Heart left ventricle (tissue), 16 donors: ENCODE measurements at regions not wholly inside any gene's neighbourhood (a gene's known extent, or its start where the extent isn't known, plus 50 kb on each side); places are given as distances from the start of the nearest gene placed in this dataset.

Experiments used
- ATAC-seq, 4 donors: fragments of 200-7000 bp; cut with Tn5 transposase; one replicate each; pipeline ENCODE4 v1.9.1; 2020 to 2022; ENCODE audit warnings: moderate library complexity in 4 of 4, mild to moderate bottlenecking in 3 of 4, moderate number of reproducible peaks in 1 of 4
- DNase-seq, 5 donors: peaks; one replicate each; pipeline ENCODE4 v3.0.0-alpha.2; 2020
- H3K27ac ChIP-seq, 12 donors: fragments of 200-600 bp; sonication (generic) in 4 of 12; one replicate each; pipeline versions ENCODE4 v1.5.0 to v1.8.0; 2016 to 2022; ENCODE audit warnings: mild to moderate bottlenecking in 2 of 12
- H3K27me3 ChIP-seq, 9 donors: fragments of 200-600 bp; sonication (generic) in 2 of 9; one replicate each; pipeline versions ENCODE4 v1.5.1 to v1.8.0; 2016 to 2022; ENCODE audit warnings: mild to moderate bottlenecking in 3 of 9
- H3K36me3 ChIP-seq, 9 donors: fragments of 200-600 bp; sonication (generic) in 2 of 9; one replicate each; pipeline versions ENCODE4 v1.5.0 to v1.8.0; 2018 to 2022; ENCODE audit warnings: mild to moderate bottlenecking in 2 of 9
- H3K4me1 ChIP-seq, 12 donors: fragments of 200-600 bp; sonication (generic) in 4 of 12; one replicate each; pipeline versions ENCODE4 v1.5.0 to v1.8.0; 2016 to 2022; ENCODE audit warnings: mild to moderate bottlenecking in 3 of 12
- H3K4me3 ChIP-seq, 12 donors: fragments of 200-600 bp; sonication (generic) in 4 of 12; one replicate each; pipeline versions ENCODE4 v1.5.0 to v1.8.0; 2017 to 2022; ENCODE audit warnings: mild to moderate bottlenecking in 9 of 12, moderate library complexity in 4 of 12
- H3K9me3 ChIP-seq, 12 donors: fragments of 200-600 bp; sonication (generic) in 4 of 12; one replicate each; pipeline versions ENCODE4 v1.5.0 to v1.8.0; 2016 to 2022; ENCODE audit warnings: mild to moderate bottlenecking in 1 of 12
- CTCF ChIP-seq, 12 donors: fragments of 200-600 bp; sonication (generic) in 4 of 12; IDR thresholded peaks; one replicate each; pipeline versions ENCODE4 v1.5.0 to v1.8.0; 2018 to 2022; ENCODE audit warnings: antibody characterized with exemption in 12 of 12, mild to moderate bottlenecking in 5 of 12
- POLR2A ChIP-seq, 2 donors: fragments of 450-650 bp; IDR thresholded peaks; one replicate each; pipeline ENCODE4 v1.6.1; 2017; ENCODE audit warnings: antibody characterized with exemption in 2 of 2, mild to moderate bottlenecking in 2 of 2, moderate library complexity in 2 of 2
- WGBS, 4 donors: extraction: QIAGEN DNeasy Blood & Tissue Kit in 2 of 4; methylation state at CpG; one replicate each; pipeline versions ENCODE4 v1.1.5 to v1.1.7; 2013 to 2018; 5-methylcytosine and 5-hydroxymethylcytosine counted together
- intact Hi-C, 10 donors: fragments of 100-400 bp; cut with DNase I; formaldehyde crosslinking; loops; one replicate each; pipeline versions ENCODE4 v1.11.1 to v1.14.2; 2022
- donor health status: ischemic (EF 13 %, LVEDD 7.1; RV severe dilation, severe dysfunction).
- donor health status: healthy with polysubstance abuse.
- donor health status: DM: no; HTN: yes; CAD: no.
- donor health status: DM: no; HTN: no; CAD: no.
- donor health status: ischemic (EF 25% LVEDD 6.9; RV normal size, moderate dysfunction).
- donor health status: ischemic (EF 25% LVEDD 5.7; RV mildly dilated, moderate dysfunction).
- donor health status: healthy.
- donor health status: DM: yes; HTN: yes; CAD: no.
- donor health status: ischemic (EF 35%, LVEDD 5.7; RV mildly dilated, moderate dysfunction).
- donor health status: nonischemic (EF 11% LVEDD 7.7; RV severe dilation, severe dysfunction).
- donor health status: DM: yes; HTN: yes; CAD: no.
- donor health status: PGD.
- donor health status: ischemic (EF 29% LVEDD 5.4; RV normal size, mild dysfunction).
- donor health status: nonischemic (EF 23%, LVEDD 6.1; RV moderate dilation, normal function).

GRCh38 chr11:127362754-127363308 lies 362.3 kb upstream of the KIRREL3 start:
- Histone ChIP-seq H3K36me3 (no peaks in the 10 kb centered on the region), H3K9me3 (no peaks in the 10 kb centered on the region), H3K4me1 (no peaks in the 10 kb centered on the region), H3K27me3 (peaks cover 0 to 15% (median 0%) of the 10 kb centered on the region in 9 donors), H3K27ac (no peak overlapping the region), H3K4me3 (no peak overlapping the region)
- DNase-seq: no peak
- 87 to 90% (median 88%) methylated on average over 14 of the region's 14 CpGs for WGBS, 4 donors
- ATAC-seq: no peak
- no peak for TF ChIP-seq CTCF (IDR thresholded peaks at IDR 0.05)
- no peak for TF ChIP-seq POLR2A (IDR thresholded peaks at IDR 0.05)
- intact Hi-C loops: no loop called here

GRCh38 chr11:127358160-127358559 lies 357.6 kb upstream of the KIRREL3 start:
- TF ChIP-seq POLR2A (IDR thresholded peaks at IDR 0.05) (no peak), CTCF (IDR thresholded peaks at IDR 0.05) (no peak)
- ATAC-seq (no peak), DNase-seq (no peak)
- intact Hi-C loops: no loop called here
- Histone ChIP-seq H3K27ac (no peak overlapping the region), H3K4me1 (no peaks in the 10 kb centered on the region), H3K27me3 (peaks cover 0 to 11% (median 0%) of the 10 kb centered on the region in 9 donors), H3K9me3 (no peaks in the 10 kb centered on the region), H3K36me3 (no peaks in the 10 kb centered on the region), H3K4me3 (no peak overlapping the region)
- 79 to 83% (median 81%) methylated on average over 7 of the region's 7 CpGs for WGBS, 4 donors

GRCh38 chr11:127350476-127350875 lies 349.9 kb upstream of the KIRREL3 start:
- Histone ChIP-seq H3K27ac (no peak overlapping the region), H3K4me3 (no peak overlapping the region), H3K36me3 (no peaks in the 10 kb centered on the region), H3K27me3 (no peaks in the 10 kb centered on the region), H3K4me1 (no peaks in the 10 kb centered on the region), H3K9me3 (peaks cover 0 to 12% (median 0%) of the 10 kb centered on the region in 12 donors)
- intact Hi-C loops: no loop called here
- TF ChIP-seq CTCF (IDR thresholded peaks at IDR 0.05) (no peak), POLR2A (IDR thresholded peaks at IDR 0.05) (no peak)
- no peak for DNase-seq
- ATAC-seq: no peak
- 79 to 82% (median 81%) methylated on average over 3 of the region's 3 CpGs for WGBS, 4 donors

GRCh38 chr11:127345819-127346459 lies 345.4 kb upstream of the KIRREL3 start:
- WGBS, 4 donors: 28 to 43% (median 33%) methylated on average over 12 of the region's 12 CpGs
- H3K27me3 ChIP-seq: peaks cover 0 to 4% (median 0%) of the 10 kb centered on the region in 9 donors
- no peaks in the 10 kb centered on the region for H3K4me1 ChIP-seq
- peaks cover 0 to 12% (median 0%) of the 10 kb centered on the region in 12 donors for H3K9me3 ChIP-seq
- DNase-seq (peak in 3 of 5 donors; percentile 7 to 32 (median 19)), ATAC-seq (no peak)
- intact Hi-C loops: loop anchor here in 9 of 10 donors (2.0 to 10.0 kb wide), 9 partner anchors 341 to 1041 kb away; partner anchors contain the start of genes KIRREL3 (in 2 of the 9) and DCPS (in 1 of the 9)
- TF ChIP-seq CTCF (IDR thresholded peaks at IDR 0.05): peak; percentile 55 to 82 (median 74)
- TF ChIP-seq POLR2A (IDR thresholded peaks at IDR 0.05): no peak
- no peak overlapping the region for H3K27ac ChIP-seq
- H3K36me3 ChIP-seq: no peaks in the 10 kb centered on the region
- peak overlapping the region in 1 of 12 donors; percentile 1 for H3K4me3 ChIP-seq
